SJCRH30 (cell line): ENCODE measurements at regions not wholly inside any gene's neighbourhood (a gene's known extent, or its start where the extent isn't known, plus 50 kb on each side); places are given as distances from the start of the nearest gene placed in this dataset.
A peak's percentile ranks its signal among the peaks of the same experiment; 100 is the strongest.
"Not testable (repeated sequence)": the region's sequence is repeated elsewhere in the genome, so short reads cannot be mapped to it uniquely, and the experiment has no call there.

Experiments
- DNase-seq, 2 experiments: peaks; one replicate each; pipeline ENCODE4 v3.0.0-alpha.2; 2015 to 2020
- H3K27ac ChIP-seq: fragments of 250-450 bp; sonication (Bioruptor Pico); 2 replicates; pipeline ENCODE4 v1.5.1; 2020; ENCODE audit warnings: mild to moderate bottlenecking, moderate library complexity
- H3K27me3 ChIP-seq: fragments of 250-450 bp; sonication (Bioruptor Pico); 2 replicates; pipeline ENCODE4 v1.5.1; 2020; ENCODE audit warnings: mild to moderate bottlenecking, moderate library complexity
- H3K36me3 ChIP-seq: fragments of 250-450 bp; sonication (Bioruptor Pico); 2 replicates; pipeline ENCODE4 v1.5.1; 2020; ENCODE audit warnings: mild to moderate bottlenecking, moderate library complexity
- H3K4me1 ChIP-seq: fragments of 250-450 bp; sonication (Bioruptor Pico); 2 replicates; pipeline ENCODE4 v1.5.1; 2020; ENCODE audit warnings: mild to moderate bottlenecking, moderate library complexity
- H3K4me3 ChIP-seq: fragments of 250-450 bp; sonication (Bioruptor Pico); 2 replicates; pipeline ENCODE4 v1.5.1; 2020; ENCODE audit warnings: mild to moderate bottlenecking, moderate library complexity
- H3K9me3 ChIP-seq: fragments of 250-450 bp; sonication (Bioruptor Pico); replicated peaks from 2 replicates; pipeline ENCODE4 v1.5.1; 2020; ENCODE audit warnings: mild to moderate bottlenecking, moderate library complexity

- H3K27me3 ChIP-seq, result no peaks in the 10 kb centered on the region
- H3K27ac ChIP-seq, result no peak overlapping the region
- no peaks in the 10 kb centered on the region for H3K9me3 ChIP-seq
- H3K36me3 ChIP-seq, result no peaks in the 10 kb centered on the region
- H3K4me1 ChIP-seq, result peaks cover 12% of the 10 kb centered on the region
- no peak for DNase-seq
- H3K4me3 ChIP-seq, result no peak overlapping the region
Measured at GRCh38 chr10:35797187-35797586, 155.1 kb upstream of the FZD8 start.

GRCh38 chr10:35795131-35795824 is 153.2 kb upstream of the FZD8 start:
- Histone ChIP-seq H3K36me3 (no peaks in the 10 kb centered on the region; the same call in 1 of the 2 replicates), H3K9me3 (no peaks in the 10 kb centered on the region), H3K4me3 (no peak overlapping the region), H3K27me3 (no peaks in the 10 kb centered on the region), H3K27ac (no peak overlapping the region), H3K4me1 (peaks cover 21% of the 10 kb centered on the region)
- peak; percentile 14 to 41 for DNase-seq

- Histone ChIP-seq H3K27me3 (no peaks in the 10 kb centered on the region), H3K9me3 (no peaks in the 10 kb centered on the region), H3K36me3 (no peaks in the 10 kb centered on the region; the same call in 1 of the 2 replicates), H3K27ac (no peak overlapping the region), H3K4me3 (no peak overlapping the region), H3K4me1 (peaks cover 21% of the 10 kb centered on the region)
- no peak for DNase-seq
Measured at GRCh38 chr10:35794703-35795102, 152.6 kb upstream of the FZD8 start.

GRCh38 chr10:35792291-35792690 is 150.2 kb upstream of the FZD8 start:
- Histone ChIP-seq H3K27me3 (no peaks in the 10 kb centered on the region), H3K36me3 (no peaks in the 10 kb centered on the region; the same call in 1 of the 2 replicates), H3K4me1 (peaks cover 21% of the 10 kb centered on the region), H3K9me3 (no peaks in the 10 kb centered on the region), H3K27ac (peak overlapping the region; percentile 34), H3K4me3 (no peak overlapping the region)
- DNase-seq, result peak; percentile 79 to 88

- DNase-seq, result no peak
- no peak overlapping the region for H3K4me3 ChIP-seq
- H3K27me3 ChIP-seq, result no peaks in the 10 kb centered on the region
- H3K36me3 ChIP-seq, result no peaks in the 10 kb centered on the region; the same call in 1 of the 2 replicates
- no peaks in the 10 kb centered on the region; the same call in 1 of the 2 replicates for H3K9me3 ChIP-seq
- peaks cover 15% of the 10 kb centered on the region for H3K4me1 ChIP-seq
- no peak overlapping the region for H3K27ac ChIP-seq
Measured at GRCh38 chr10:35789996-35790395, 147.9 kb upstream of the FZD8 start.

- peak; percentile 52 to 80 for DNase-seq
- H3K4me3 ChIP-seq, result no peak overlapping the region
- H3K27ac ChIP-seq, result peak overlapping the region; percentile 73
- peaks cover 18% of the 10 kb centered on the region for H3K4me1 ChIP-seq
- no peaks in the 10 kb centered on the region for H3K27me3 ChIP-seq
- H3K9me3 ChIP-seq, result no peaks in the 10 kb centered on the region; the same call in 1 of the 2 replicates
- H3K36me3 ChIP-seq, result no peaks in the 10 kb centered on the region
Measured at GRCh38 chr10:35784751-35785150, 142.7 kb upstream of the FZD8 start.

- peaks cover 18% of the 10 kb centered on the region for H3K4me1 ChIP-seq
- DNase-seq, result no peak
- H3K27me3 ChIP-seq, result no peaks in the 10 kb centered on the region
- peak overlapping the region; percentile 73; the same call in 1 of the 2 replicates for H3K27ac ChIP-seq
- H3K36me3 ChIP-seq, result no peaks in the 10 kb centered on the region
- H3K4me3 ChIP-seq, result no peak overlapping the region
- no peaks in the 10 kb centered on the region; the same call in 1 of the 2 replicates for H3K9me3 ChIP-seq
Measured at GRCh38 chr10:35783305-35783838, 141.3 kb upstream of the FZD8 start.

- Histone ChIP-seq H3K27me3 (no peaks in the 10 kb centered on the region), H3K9me3 (no peaks in the 10 kb centered on the region)
- DNase-seq, result peak in 1 of 2 experiments; percentile 31
Measured at GRCh38 chr10:35781643-35782035, 139.5 kb upstream of the FZD8 start.

GRCh38 chr10:35780970-35781642 is 139.0 kb upstream of the FZD8 start:
- Histone ChIP-seq H3K36me3 (no peaks in the 10 kb centered on the region), H3K27ac (no peak overlapping the region), H3K4me1 (peaks cover 18% of the 10 kb centered on the region), H3K9me3 (no peaks in the 10 kb centered on the region), H3K27me3 (no peaks in the 10 kb centered on the region), H3K4me3 (no peak overlapping the region)
- no peak for DNase-seq

More at GRCh38 chr10:35781643-35782035, 139.5 kb upstream of the FZD8 start:
- peaks cover 18% of the 10 kb centered on the region for H3K4me1 ChIP-seq
- H3K4me3 ChIP-seq, result no peak overlapping the region
- no peaks in the 10 kb centered on the region for H3K36me3 ChIP-seq
- no peak overlapping the region for H3K27ac ChIP-seq

- H3K4me1 ChIP-seq, result no peaks in the 10 kb centered on the region; the same call in 1 of the 2 replicates
- no peak overlapping the region for H3K4me3 ChIP-seq
- no peak for DNase-seq
- H3K27ac ChIP-seq, result no peak overlapping the region
- no peaks in the 10 kb centered on the region for H3K36me3 ChIP-seq
- no peaks in the 10 kb centered on the region for H3K9me3 ChIP-seq
- H3K27me3 ChIP-seq, result no peaks in the 10 kb centered on the region
Measured at GRCh38 chr10:35778306-35778705, 136.2 kb upstream of the FZD8 start.

GRCh38 chr10:35776557-35776956 is 134.5 kb upstream of the FZD8 start:
- H3K4me1 ChIP-seq, H3K27me3 ChIP-seq, H3K36me3 ChIP-seq, DNase-seq, H3K27ac ChIP-seq, H3K4me3 ChIP-seq, H3K9me3 ChIP-seq: not testable (repeated sequence)

GRCh38 chr10:35774109-35774508 is 132.0 kb upstream of the FZD8 start:
- Histone ChIP-seq H3K27ac (no peak overlapping the region), H3K27me3 (no peaks in the 10 kb centered on the region), H3K36me3 (no peaks in the 10 kb centered on the region), H3K9me3 (no peaks in the 10 kb centered on the region), H3K4me3 (no peak overlapping the region), H3K4me1 (no peaks in the 10 kb centered on the region)
- no peak for DNase-seq

GRCh38 chr10:35770817-35771355 is 128.8 kb upstream of the FZD8 start:
- H3K4me3 ChIP-seq, result no peak overlapping the region

GRCh38 chr10:35769795-35770194 is 127.7 kb upstream of the FZD8 start:
- H3K4me1 ChIP-seq, result no peaks in the 10 kb centered on the region
- H3K4me3 ChIP-seq, result no peak overlapping the region
- H3K27ac ChIP-seq, result no peak overlapping the region

More at GRCh38 chr10:35770817-35771355, 128.8 kb upstream of the FZD8 start:
- Histone ChIP-seq H3K4me1 (no peaks in the 10 kb centered on the region), H3K9me3 (no peaks in the 10 kb centered on the region), H3K36me3 (no peaks in the 10 kb centered on the region), H3K27ac (no peak overlapping the region), H3K27me3 (no peaks in the 10 kb centered on the region)
- no peak for DNase-seq

GRCh38 chr10:35768731-35769130 is 126.6 kb upstream of the FZD8 start:
- no peaks in the 10 kb centered on the region for H3K36me3 ChIP-seq
- no peaks in the 10 kb centered on the region for H3K27me3 ChIP-seq
- no peak overlapping the region for H3K4me3 ChIP-seq
- no peaks in the 10 kb centered on the region for H3K4me1 ChIP-seq
- H3K27ac ChIP-seq, result no peak overlapping the region
- no peak for DNase-seq
- no peaks in the 10 kb centered on the region for H3K9me3 ChIP-seq

More at GRCh38 chr10:35769795-35770194, 127.7 kb upstream of the FZD8 start:
- Histone ChIP-seq H3K36me3 (no peaks in the 10 kb centered on the region), H3K9me3 (no peaks in the 10 kb centered on the region), H3K27me3 (no peaks in the 10 kb centered on the region)
- no peak for DNase-seq
